GM11168 (cell line): ENCODE measurements at regions not wholly inside any gene's neighbourhood (a gene's known extent, or its start where the extent isn't known, plus 50 kb on each side); places are given as distances from the start of the nearest gene placed in this dataset.
"Not testable (repeated sequence)": the region's sequence is repeated elsewhere in the genome, so short reads cannot be mapped to it uniquely, and the experiment has no call there.

ENCODE experiments used
- in situ Hi-C: fragments of 300-500 bp; cut with MboI; formaldehyde crosslinking; loops from one replicate; pipeline ENCODE4 v1.12.0; 2022; ENCODE audit warnings: low sequenced_read_pairs; ENCODE audit not compliant: unreplicated experiment

GRCh38 chr17:68675723-68676122 lies 74.6 kb upstream of the FAM20A start:
- in situ Hi-C loops: no loop called here

DNA sequence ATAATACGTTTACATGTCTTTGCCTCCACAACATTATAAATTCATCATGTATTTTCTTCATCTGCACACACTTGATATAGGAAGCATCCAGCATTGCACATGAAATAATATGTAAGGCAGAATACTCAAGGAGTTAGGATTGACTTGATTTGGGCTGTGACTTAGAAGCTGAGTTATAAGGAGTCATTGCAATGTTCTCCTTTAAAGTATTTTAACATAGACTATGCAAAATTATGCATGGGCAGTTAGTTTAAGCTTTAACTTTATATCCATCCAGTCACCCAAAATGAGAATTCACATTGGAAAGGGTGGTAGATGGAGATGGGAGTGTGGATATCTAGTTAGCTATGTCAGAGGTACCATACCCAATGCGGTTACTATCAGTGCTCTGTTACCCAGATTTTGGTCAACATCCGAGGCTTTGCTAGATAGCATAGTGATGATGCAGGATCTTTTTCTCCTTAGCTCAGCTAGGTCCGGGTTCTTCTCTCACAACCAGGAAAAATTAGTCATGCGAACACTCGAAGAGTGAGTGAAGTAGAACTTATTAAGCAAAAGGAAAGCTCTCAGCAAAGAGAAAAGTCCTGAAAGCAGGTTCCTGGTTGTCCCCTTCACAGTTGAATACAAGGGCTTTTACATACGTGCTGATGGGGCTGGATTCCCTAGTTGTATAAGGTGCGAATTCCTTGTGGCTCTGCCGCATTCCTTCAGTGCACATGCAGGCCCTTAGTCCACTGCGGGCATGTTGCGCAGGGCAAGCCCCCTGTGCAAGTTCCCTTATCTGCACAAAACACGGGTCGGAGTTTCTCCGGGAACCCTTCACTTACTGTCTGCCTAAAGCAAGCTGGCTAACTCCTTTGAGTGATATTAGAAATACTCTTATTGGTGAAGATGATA lies 73.1 kb upstream of the FAM20A start:
- in situ Hi-C loops: no loop called here

GRCh38 chr17:68670967-68671693 lies 70.0 kb upstream of the FAM20A start:
- in situ Hi-C loops: no loop called here

DNA sequence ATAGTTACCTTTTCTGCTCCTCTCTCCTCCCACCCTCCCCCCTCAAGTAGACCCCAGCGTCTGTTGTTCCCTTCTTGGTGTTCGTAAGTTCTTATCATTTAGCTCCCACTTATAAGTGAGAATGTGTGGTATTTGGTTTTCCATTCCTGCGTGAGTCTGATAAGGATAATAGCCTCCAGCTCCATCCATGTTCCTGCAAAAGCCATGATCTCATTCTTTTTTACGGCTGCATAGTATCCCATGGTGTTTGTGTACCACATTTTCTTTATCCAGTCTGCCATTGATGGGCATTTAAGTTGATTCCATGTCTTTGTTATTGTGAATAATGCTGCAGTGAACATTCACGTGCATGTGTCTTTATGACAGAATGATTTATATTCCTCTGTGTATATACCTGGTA lies 65.3 kb upstream of the FAM20A start:
- in situ Hi-C loops: not testable (repeated sequence)

- in situ Hi-C loops: no loop called here
Measured at GRCh38 chr17:68665373-68665772, 64.2 kb upstream of the FAM20A start.

- in situ Hi-C loops: no loop called here
Measured at GRCh38 chr17:68662479-68662878, 61.3 kb upstream of the FAM20A start.

DNA sequence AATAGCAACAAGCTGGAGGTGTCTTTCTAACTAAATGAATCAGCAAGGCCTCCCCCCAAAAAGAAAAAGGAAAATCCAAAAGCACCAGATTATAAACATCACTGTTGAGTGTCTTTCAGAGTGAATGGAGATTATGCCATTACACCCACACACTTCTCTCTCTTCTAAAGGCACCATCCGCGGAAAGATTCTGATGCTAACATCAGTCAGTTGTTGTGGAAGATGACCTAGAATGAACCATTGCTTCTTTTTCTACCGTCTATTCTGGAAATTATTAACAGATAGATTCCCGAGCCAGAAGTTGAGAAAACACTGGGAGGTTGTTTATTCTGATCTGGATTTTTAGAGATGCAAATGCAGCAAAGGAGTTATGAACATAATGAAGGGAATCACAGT lies 60.9 kb upstream of the FAM20A start:
- in situ Hi-C loops: no loop called here

GRCh38 chr17:68661265-68662036 lies 60.3 kb upstream of the FAM20A start:
- in situ Hi-C loops: no loop called here

- in situ Hi-C loops: no loop called here
Measured at GRCh38 chr17:68660302-68660701, 59.1 kb upstream of the FAM20A start.

- in situ Hi-C loops: no loop called here
Measured at GRCh38 chr17:68658999-68659780, 58.0 kb upstream of the FAM20A start.

GRCh38 chr17:68657576-68657975 lies 56.4 kb upstream of the FAM20A start:
- in situ Hi-C loops: no loop called here

- in situ Hi-C loops: no loop called here
Measured at GRCh38 chr17:68657166-68657565, 56.0 kb upstream of the FAM20A start.

- in situ Hi-C loops: no loop called here
Measured at GRCh38 chr17:68656666-68657065, 55.5 kb upstream of the FAM20A start.
